Left ventricle myocardium superior (tissue), 1 donor: ENCODE measurements at regions not wholly inside any gene's neighbourhood (a gene's known extent, or its start where the extent isn't known, plus 50 kb on each side); places are given as distances from the start of the nearest gene placed in this dataset.

Experiments used
- ATAC-seq: fragments of 200-7000 bp; cut with Tn5 transposase; one replicate; pipeline ENCODE4 v1.9.1; 2020; ENCODE audit warnings: mild to moderate bottlenecking, moderate library complexity
- DNase-seq: peaks from one replicate; pipeline ENCODE4 v3.0.0-alpha.2; 2020
- intact Hi-C: fragments of 100-400 bp; cut with micrococcal nuclease; formaldehyde crosslinking; loops from one replicate; pipeline ENCODE4 v1.11.0; 2022
- donor health status: DM: no; HTN: yes; CAD: no; lungs with severe emphysema.

- intact Hi-C loops, result no loop called here
Measured at GRCh38 chr13:29946093-29946492, 95.7 kb upstream of the UBL3 start.

GRCh38 chr13:29943686-29944085, 93.3 kb upstream of the UBL3 start:
- intact Hi-C loops, result no loop called here
- ATAC-seq, result no peak
- DNase-seq, result no peak

More at GRCh38 chr13:29946093-29946492, 95.7 kb upstream of the UBL3 start:
- no peak for ATAC-seq
- no peak for DNase-seq

- intact Hi-C loops, result no loop called here
- ATAC-seq, result no peak
- DNase-seq, result no peak
Measured at GRCh38 chr13:29943273-29943672, 92.9 kb upstream of the UBL3 start.

GRCh38 chr13:29940715-29941114, 90.3 kb upstream of the UBL3 start:
- ATAC-seq, result no peak
- intact Hi-C loops, result no loop called here
- DNase-seq, result no peak

- intact Hi-C loops, result no loop called here
- ATAC-seq, result no peak
Measured at GRCh38 chr13:29939158-29939557, 88.7 kb upstream of the UBL3 start.

GRCh38 chr13:29937841-29938240, 87.4 kb upstream of the UBL3 start:
- ATAC-seq (no peak), DNase-seq (no peak)
- intact Hi-C loops, result no loop called here

More at GRCh38 chr13:29939158-29939557, 88.7 kb upstream of the UBL3 start:
- DNase-seq, result no peak

GRCh38 chr13:29937379-29937778, 87.0 kb upstream of the UBL3 start:
- DNase-seq (no peak), ATAC-seq (no peak)
- intact Hi-C loops, result no loop called here

- intact Hi-C loops, result no loop called here
- DNase-seq (no peak), ATAC-seq (no peak)
Measured at GRCh38 chr13:29936956-29937355, 86.5 kb upstream of the UBL3 start.

- DNase-seq (no peak), ATAC-seq (no peak)
- intact Hi-C loops, result no loop called here
Measured at GRCh38 chr13:29936051-29936813, 85.8 kb upstream of the UBL3 start.

- ATAC-seq (peak; percentile 34), DNase-seq (no peak)
- intact Hi-C loops, result no loop called here
Measured at GRCh38 chr13:29935309-29935981, 85.0 kb upstream of the UBL3 start.

- DNase-seq (no peak), ATAC-seq (peak; percentile 11)
- intact Hi-C loops, result no loop called here
Measured at GRCh38 chr13:29934531-29935308, 84.3 kb upstream of the UBL3 start.

GRCh38 chr13:29933401-29933800, 83.0 kb upstream of the UBL3 start:
- no peak for ATAC-seq
- intact Hi-C loops, result no loop called here
- no peak for DNase-seq

- no peak for DNase-seq
- ATAC-seq, result no peak
- intact Hi-C loops, result no loop called here
Measured at GRCh38 chr13:29931696-29932095, 81.3 kb upstream of the UBL3 start.

GRCh38 chr13:29929062-29929847, 78.8 kb upstream of the UBL3 start:
- DNase-seq (no peak), ATAC-seq (no peak)
- intact Hi-C loops, result no loop called here

GRCh38 chr13:29926098-29926476, 75.7 kb upstream of the UBL3 start:
- DNase-seq (no peak), ATAC-seq (no peak)
- intact Hi-C loops, result no loop called here

- DNase-seq (peak; percentile 58), ATAC-seq (peak; percentile 84)
- intact Hi-C loops, result no loop called here
Measured at GRCh38 chr13:29925457-29926097, 75.2 kb upstream of the UBL3 start.

- DNase-seq (no peak), ATAC-seq (no peak)
- intact Hi-C loops, result no loop called here
Measured at GRCh38 chr13:29924482-29925350, 74.3 kb upstream of the UBL3 start.
